ENCODE measurements at regions not wholly inside any gene's neighbourhood (a gene's known extent, or its start where the extent isn't known, plus 50 kb on each side); places are given as distances from the start of the nearest gene placed in this dataset.

- no peak for DNase-seq
Measured at GRCh38 chr15:53296603-53297002, 462.9 kb downstream of the WDR72 start.

- DNase-seq = no peak
Measured at GRCh38 chr15:53295574-53295973, 463.9 kb downstream of the WDR72 start.

GRCh38 chr15:53288542-53288941 lies 470.9 kb downstream of the WDR72 start:
- no peak for DNase-seq

GRCh38 chr15:53274630-53275029 lies 484.5 kb upstream of the ONECUT1 start:
- DNase-seq = no peak

- DNase-seq = no peak
Measured at GRCh38 chr15:53272116-53272515, 482.0 kb upstream of the ONECUT1 start.

GRCh38 chr15:53266176-53266575 lies 476.0 kb upstream of the ONECUT1 start:
- DNase-seq = no peak

GRCh38 chr15:53260647-53261046 lies 470.5 kb upstream of the ONECUT1 start:
- DNase-seq = no peak

- DNase-seq = no peak
Measured at GRCh38 chr15:53256457-53256856, 466.3 kb upstream of the ONECUT1 start.

- no peak for DNase-seq
Measured at GRCh38 chr15:53256043-53256442, 465.9 kb upstream of the ONECUT1 start.

GRCh38 chr15:53251996-53252395 lies 461.9 kb upstream of the ONECUT1 start:
- no peak for DNase-seq

- DNase-seq = no peak
Measured at GRCh38 chr15:53251523-53251922, 461.4 kb upstream of the ONECUT1 start.

- no peak for DNase-seq
Measured at GRCh38 chr15:53247041-53247708, 457.0 kb upstream of the ONECUT1 start.

- no peak for DNase-seq
Measured at GRCh38 chr15:53246404-53246803, 456.3 kb upstream of the ONECUT1 start.

- no peak for DNase-seq
Measured at GRCh38 chr15:53233801-53234200, 443.7 kb upstream of the ONECUT1 start.

GRCh38 chr15:53230473-53230872 lies 440.3 kb upstream of the ONECUT1 start:
- DNase-seq = no peak

GRCh38 chr15:53226559-53226958 lies 436.4 kb upstream of the ONECUT1 start:
- DNase-seq = no peak

- DNase-seq = no peak
Measured at GRCh38 chr15:53225781-53226180, 435.6 kb upstream of the ONECUT1 start.

GRCh38 chr15:53224371-53224770 lies 434.2 kb upstream of the ONECUT1 start:
- DNase-seq = no peak

GRCh38 chr15:53223815-53224214 lies 433.7 kb upstream of the ONECUT1 start:
- DNase-seq = no peak

- DNase-seq = no peak
Measured at GRCh38 chr15:53218666-53219580, 428.8 kb upstream of the ONECUT1 start.

GRCh38 chr15:53216036-53216435 lies 425.9 kb upstream of the ONECUT1 start:
- no peak for DNase-seq

GRCh38 chr15:53213336-53213735 lies 423.2 kb upstream of the ONECUT1 start:
- no peak for DNase-seq

GRCh38 chr15:53212785-53213184 lies 422.6 kb upstream of the ONECUT1 start:
- no peak for DNase-seq

- DNase-seq = no peak
Measured at GRCh38 chr15:53210653-53211052, 420.5 kb upstream of the ONECUT1 start.
